ENCODE measurements at regions not wholly inside any gene's neighbourhood (a gene's known extent, or its start where the extent isn't known, plus 50 kb on each side); places are given as distances from the start of the nearest gene placed in this dataset.

- TF ChIP-seq FOXP4 (CRISPR knock-in tag; IDR thresholded peaks at IDR 0.05): no peak
- TF ChIP-seq MXD4 (CRISPR knock-in tag; IDR thresholded peaks at IDR 0.05; ENCODE audit: borderline replicate concordance): no peak
- TF ChIP-seq CDX4 (CRISPR knock-in tag; IDR thresholded peaks at IDR 0.05; ENCODE audit: borderline replicate concordance): no peak
- no peak for TF ChIP-seq IRF1 (CRISPR knock-in tag; IDR thresholded peaks at IDR 0.05)
- no peak for TF ChIP-seq TP53 (CRISPR knock-in tag; IDR thresholded peaks at IDR 0.05)
- no peak for TF ChIP-seq TEAD1 (CRISPR knock-in tag; IDR thresholded peaks at IDR 0.05)
- TF ChIP-seq CTCF (IDR thresholded peaks at IDR 0.05): no peak
- no peak for TF ChIP-seq HMGXB4 (CRISPR knock-in tag; IDR thresholded peaks at IDR 0.05)
- no peak for TF ChIP-seq ZNF532 (CRISPR knock-in tag; IDR thresholded peaks at IDR 0.05; ENCODE audit: borderline replicate concordance)
- TF ChIP-seq NFYB (CRISPR knock-in tag; conservative IDR thresholded peaks at IDR 0.05; ENCODE audit: low read depth): no peak
Measured at GRCh38 chr7:49260538-49260937, 336.2 kb downstream of the CDC14C start (continued).

- H3K9me3 Mint-ChIP-seq: peaks cover 6% of the 10 kb centered on the region
- no peak for ATAC-seq
- H3K27ac Mint-ChIP-seq: no peak overlapping the region
- ChIA-PET CTCF (no interaction called here), POLR2A (no interaction called here)
- no peak overlapping the region for H3K4me3 Mint-ChIP-seq
- no peak for DNase-seq (ENCODE audit: low spot score)
- H3K4me1 Mint-ChIP-seq: peaks cover 8% of the 10 kb centered on the region
- H3K27me3 Mint-ChIP-seq (ENCODE audit: low read depth): no peaks in the 10 kb centered on the region; the same call in 1 of the 2 replicates
- H3K36me3 Mint-ChIP-seq: no peaks in the 10 kb centered on the region
- TF ChIP-seq PRDM15 (CRISPR knock-in tag; IDR thresholded peaks at IDR 0.05) (no peak), ERG (CRISPR knock-in tag; IDR thresholded peaks at IDR 0.05) (no peak), FOXP1 (CRISPR knock-in tag; IDR thresholded peaks at IDR 0.05; ENCODE audit: borderline replicate concordance) (no peak), NFE2L1 (CRISPR knock-in tag; IDR thresholded peaks at IDR 0.05) (no peak), JAZF1 (CRISPR knock-in tag; IDR thresholded peaks at IDR 0.05) (no peak), ZNF425 (CRISPR knock-in tag; conservative IDR thresholded peaks at IDR 0.05) (no peak), GABPB1 (CRISPR knock-in tag; IDR thresholded peaks at IDR 0.05) (no peak)
Measured at GRCh38 chr7:49261928-49262327, 337.6 kb downstream of the CDC14C start.
